LNCaP clone FGC (cell line): ENCODE measurements at regions not wholly inside any gene's neighbourhood (a gene's known extent, or its start where the extent isn't known, plus 50 kb on each side); places are given as distances from the start of the nearest gene placed in this dataset.
"Not testable (repeated sequence)": the region's sequence is repeated elsewhere in the genome, so short reads cannot be mapped to it uniquely, and the experiment has no call there.

Experiments used
- DNase-seq: peaks from one replicate; pipeline ENCODE4 v3.0.0-alpha.2; 2011; ENCODE audit warnings: low read depth
- H3K4me3 ChIP-seq: 2 replicates; pipeline ENCODE4 v1.5.1; 2011; ENCODE audit warnings: mild to moderate bottlenecking, low read depth, low read length, control low read depth
- TF ChIP-seq, protein P1 (sequence below): IDR thresholded peaks from 2 replicates; pipeline ENCODE4 v1.5.1; 2012; ENCODE audit warnings: mild to moderate bottlenecking; ENCODE audit not compliant: control insufficient read depth, insufficient read depth; ENCODE audit errors: extremely low read depth

DNA sequence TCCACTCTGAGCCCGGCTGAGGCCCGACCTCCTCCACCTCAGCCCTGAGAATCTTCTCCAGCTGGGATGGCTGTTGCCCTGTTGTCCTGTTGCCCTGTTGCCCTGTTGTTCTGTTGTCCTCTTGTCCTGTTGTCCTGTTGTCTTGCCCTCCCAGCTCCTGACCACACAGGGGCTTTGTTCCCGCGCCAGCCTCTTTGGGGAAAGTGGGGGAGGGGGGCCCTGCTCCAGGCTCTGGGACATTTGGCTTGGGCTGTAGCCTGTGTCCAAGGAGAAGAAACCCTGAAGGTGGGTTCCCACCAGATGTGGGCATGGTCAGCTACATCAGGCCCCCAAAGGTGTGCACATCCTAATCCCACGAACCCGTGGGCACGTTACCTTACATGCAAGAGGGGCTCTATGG lies 113.5 kb upstream of the FAM20C start:
- not testable (repeated sequence) for DNase-seq, H3K4me3 ChIP-seq

DNA sequence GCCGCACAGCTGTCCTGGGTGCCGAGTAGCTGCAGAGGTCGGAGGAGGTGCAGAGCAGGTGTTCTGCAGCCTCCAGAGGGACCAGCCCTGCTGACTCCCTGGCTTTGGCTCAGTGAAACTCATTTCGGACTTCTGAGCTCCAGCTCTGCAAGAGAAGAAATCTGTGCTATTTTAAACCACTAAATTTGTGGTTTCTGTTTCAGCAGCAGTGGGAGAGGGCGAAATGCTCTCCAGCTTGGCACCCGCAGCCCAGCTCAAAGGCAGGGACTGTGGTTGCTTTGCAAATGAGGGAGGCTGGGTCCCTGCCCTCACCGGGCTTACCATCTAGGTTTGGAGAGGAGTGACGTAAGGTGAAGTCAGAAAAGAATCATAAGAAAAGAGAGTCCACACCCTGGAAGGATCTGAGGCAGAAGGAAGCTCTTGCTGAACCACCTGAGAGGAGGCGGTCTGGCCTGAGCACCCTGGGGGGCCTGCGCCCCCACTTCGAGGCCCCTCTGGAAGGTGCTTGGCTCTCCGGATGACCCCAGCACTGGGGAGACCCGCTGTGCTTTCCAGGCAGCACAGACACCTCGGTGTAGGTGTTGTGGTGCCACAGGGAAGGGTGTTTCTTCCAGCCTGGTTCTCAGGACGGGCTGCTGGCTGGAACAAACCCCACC lies 112.8 kb upstream of the FAM20C start:
- not testable (repeated sequence) for DNase-seq, H3K4me3 ChIP-seq

DNA sequence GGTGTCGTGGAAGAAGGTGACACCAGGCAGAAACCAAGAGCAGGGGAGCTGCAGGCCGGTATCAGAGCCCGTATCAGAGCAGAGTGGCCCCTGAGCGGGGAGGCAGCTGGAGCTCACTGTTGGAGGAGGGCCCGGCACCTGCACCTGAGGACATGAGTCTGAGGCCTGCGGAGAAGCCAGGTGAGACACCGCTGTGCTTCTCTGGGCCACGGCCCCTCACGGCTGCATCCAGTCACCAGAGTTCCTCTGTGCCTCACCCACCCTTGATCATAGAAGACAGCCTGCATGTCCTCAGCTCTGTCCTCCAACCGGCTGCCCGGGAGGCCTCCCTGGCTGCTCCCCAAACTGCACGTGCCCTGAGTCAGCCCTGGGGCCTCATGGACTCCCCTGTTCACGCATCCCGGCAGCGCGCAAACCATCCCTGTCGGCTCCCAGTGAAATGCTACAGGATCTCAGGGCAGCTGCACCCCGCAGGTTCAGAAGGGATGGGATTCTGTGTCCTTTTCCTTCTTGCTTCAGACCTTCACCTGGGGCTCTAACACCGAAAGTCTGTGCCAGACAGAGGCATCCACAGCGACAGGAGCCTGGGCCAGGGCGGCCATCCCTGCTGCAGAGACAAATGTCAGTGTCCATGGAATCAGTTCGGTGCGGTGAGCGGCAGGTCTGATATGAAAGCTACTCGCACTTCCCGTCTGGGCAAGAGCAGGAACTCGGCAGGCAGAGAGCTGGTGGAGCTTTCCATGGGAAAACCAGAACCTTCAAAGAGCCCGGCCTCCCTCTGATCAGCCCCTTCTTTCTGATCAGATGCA lies 111.9 kb upstream of the FAM20C start:
- DNase-seq = no peak
- TF ChIP-seq, protein P1, sequence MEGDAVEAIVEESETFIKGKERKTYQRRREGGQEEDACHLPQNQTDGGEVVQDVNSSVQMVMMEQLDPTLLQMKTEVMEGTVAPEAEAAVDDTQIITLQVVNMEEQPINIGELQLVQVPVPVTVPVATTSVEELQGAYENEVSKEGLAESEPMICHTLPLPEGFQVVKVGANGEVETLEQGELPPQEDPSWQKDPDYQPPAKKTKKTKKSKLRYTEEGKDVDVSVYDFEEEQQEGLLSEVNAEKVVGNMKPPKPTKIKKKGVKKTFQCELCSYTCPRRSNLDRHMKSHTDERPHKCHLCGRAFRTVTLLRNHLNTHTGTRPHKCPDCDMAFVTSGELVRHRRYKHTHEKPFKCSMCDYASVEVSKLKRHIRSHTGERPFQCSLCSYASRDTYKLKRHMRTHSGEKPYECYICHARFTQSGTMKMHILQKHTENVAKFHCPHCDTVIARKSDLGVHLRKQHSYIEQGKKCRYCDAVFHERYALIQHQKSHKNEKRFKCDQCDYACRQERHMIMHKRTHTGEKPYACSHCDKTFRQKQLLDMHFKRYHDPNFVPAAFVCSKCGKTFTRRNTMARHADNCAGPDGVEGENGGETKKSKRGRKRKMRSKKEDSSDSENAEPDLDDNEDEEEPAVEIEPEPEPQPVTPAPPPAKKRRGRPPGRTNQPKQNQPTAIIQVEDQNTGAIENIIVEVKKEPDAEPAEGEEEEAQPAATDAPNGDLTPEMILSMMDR = no peak
- no peak overlapping the region for H3K4me3 ChIP-seq

DNA sequence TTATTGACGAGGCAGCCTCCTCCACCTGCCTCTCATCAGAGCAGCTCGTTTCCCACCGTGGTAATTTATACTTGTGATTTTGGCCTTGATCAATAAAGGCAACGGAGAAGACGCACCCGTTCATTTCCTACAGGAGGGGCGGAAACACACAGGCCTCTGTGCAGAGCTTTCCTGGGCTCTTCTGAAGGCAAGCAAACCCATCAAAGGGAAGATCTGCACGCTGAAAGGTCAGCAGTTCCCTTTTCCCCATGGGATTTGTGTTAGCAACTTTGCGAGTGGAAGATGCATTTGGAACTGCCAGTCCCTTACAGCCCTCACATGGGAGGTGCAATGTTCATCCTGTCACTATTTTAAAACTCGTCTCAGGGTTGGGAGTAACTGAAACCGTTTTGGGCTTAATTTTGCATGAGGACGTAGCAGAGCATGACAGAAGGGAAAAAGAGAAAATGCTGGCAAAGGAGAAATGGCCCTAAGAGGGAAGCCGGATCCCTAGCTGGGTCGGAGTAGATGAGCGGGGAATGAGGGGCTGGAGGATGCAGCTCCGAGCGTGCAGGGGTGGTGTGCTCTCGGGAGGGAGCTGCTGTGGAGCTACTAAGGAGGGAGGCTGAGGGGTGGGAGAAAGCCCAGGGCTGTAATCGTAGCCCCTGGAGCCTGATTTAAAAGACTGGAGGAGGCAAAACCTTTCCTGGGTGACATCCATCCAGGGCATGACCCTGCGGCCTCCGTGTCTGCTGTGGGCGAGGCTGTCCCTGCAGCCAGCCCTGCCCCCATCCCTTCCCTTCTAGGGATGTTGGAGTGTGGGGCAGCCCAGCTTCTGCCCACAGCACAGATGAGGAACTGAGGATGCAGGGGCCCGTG lies 111.1 kb upstream of the FAM20C start:
- TF ChIP-seq, protein P1 = no peak
- no peak overlapping the region for H3K4me3 ChIP-seq
- no peak for DNase-seq

DNA sequence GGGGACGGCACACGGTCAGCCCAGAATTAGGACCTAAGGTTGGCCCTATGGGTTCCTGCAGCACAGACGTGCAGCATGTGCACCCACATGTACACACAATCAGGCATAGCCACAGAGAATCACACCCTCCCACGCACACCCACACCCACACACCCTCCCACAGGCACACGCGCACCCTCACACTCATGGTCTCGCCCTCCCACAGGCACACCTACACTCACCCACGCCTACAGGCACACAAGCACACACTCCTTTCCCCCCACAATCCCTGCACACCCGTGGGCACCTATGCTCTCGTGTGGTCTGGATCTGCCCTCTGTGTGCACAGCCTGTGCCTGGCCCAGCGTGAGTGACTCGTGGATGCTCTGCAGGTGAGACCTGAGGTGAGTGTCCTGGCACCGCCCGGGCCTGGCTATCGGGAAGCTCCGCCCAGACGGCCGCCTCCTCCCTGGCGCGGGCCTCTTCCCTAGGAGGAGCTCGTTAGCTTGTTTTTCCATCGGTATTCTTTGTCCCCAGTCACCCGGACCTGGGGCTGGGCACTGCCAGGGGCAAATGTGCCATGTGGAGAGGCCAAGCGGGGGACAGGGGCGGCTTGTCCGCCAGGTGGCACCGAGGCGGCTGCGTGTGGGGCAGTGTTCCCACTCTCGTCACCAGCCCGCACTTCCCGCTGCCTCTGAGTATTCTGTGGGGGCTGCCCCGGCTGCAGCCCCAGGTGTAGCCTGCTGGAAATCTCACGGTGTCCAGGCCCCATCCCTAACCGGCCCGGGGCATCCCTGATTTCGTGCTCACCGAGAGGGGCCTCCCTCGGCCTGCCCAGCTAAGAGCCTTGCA lies 110.2 kb upstream of the FAM20C start:
- H3K4me3 ChIP-seq = no peak overlapping the region
- peak; percentile 15 for DNase-seq
- TF ChIP-seq, protein P1 = no peak

DNA sequence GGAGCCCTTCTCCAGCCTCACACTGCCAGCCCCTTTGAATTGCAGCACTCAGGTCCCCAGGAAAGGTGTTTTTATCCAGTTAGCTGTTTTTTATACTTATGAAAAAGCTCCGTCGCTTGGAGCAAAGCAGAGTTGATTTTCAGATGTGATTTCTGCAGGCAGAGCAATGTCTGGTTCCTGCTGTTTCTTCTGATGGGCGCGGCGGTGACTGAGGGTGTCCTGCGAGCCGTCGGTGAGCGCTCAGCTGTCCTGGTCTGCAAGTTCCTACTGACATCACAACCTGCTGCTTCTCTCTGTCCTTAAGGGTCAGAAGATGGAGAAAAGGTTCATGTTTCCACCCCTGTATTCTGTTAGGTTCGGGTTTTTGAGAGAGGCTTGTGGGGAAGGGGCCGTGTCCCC lies 109.6 kb upstream of the FAM20C start:
- TF ChIP-seq, protein P1 = no peak
- no peak overlapping the region for H3K4me3 ChIP-seq
- no peak for DNase-seq

DNA sequence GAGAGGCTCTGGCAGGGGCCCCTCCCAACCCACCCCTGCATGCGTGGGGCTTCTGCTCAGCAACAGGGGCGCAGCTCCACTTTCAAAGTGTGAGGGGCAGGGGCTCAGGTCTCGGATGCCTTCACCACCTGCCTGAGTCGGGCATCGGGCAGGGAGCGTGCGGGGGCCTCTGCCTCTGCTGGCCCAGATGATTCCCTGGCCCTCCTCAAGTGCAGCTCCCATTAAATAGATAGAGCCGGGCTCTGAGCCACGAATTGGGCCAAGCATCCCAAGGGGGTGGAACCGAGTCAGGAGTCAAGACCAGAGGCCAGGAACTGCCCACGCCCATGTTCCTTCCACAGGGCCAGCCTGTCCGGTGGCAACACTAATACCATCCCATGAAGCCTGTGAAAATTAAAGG lies 108.9 kb upstream of the FAM20C start:
- no peak overlapping the region for H3K4me3 ChIP-seq
- TF ChIP-seq, protein P1 = no peak
- no peak for DNase-seq
